Testis (tissue), 2 donors: ENCODE measurements at regions not wholly inside any gene's neighbourhood (a gene's known extent, or its start where the extent isn't known, plus 50 kb on each side); places are given as distances from the start of the nearest gene placed in this dataset.

ENCODE experiments used
- CTCF ChIP-seq, 3 experiments: fragments of 450-650 bp in 2 of 3; fragments of 200-600 bp in 1 of 3; sonication (generic) in 1 of 3; IDR thresholded peaks; one replicate each; pipeline ENCODE4 v1.5.1; 2016 to 2019; ENCODE audit warnings: antibody characterized with exemption in 3 of 3, mild to moderate bottlenecking in 2 of 3, moderate library complexity in 1 of 3
- POLR2A ChIP-seq: fragments of 450-650 bp; IDR thresholded peaks from one replicate; pipeline ENCODE4 v1.6.1; 2017; ENCODE audit warnings: antibody characterized with exemption, mild to moderate bottlenecking, moderate library complexity

GRCh38 chr6:84329077-84329476, 101.6 kb upstream of the CEP162 start:
- TF ChIP-seq CTCF (IDR thresholded peaks at IDR 0.05) (no peak), POLR2A (no peak)
